Superior temporal gyrus (tissue), 1 donor: ENCODE measurements at regions not wholly inside any gene's neighbourhood (a gene's known extent, or its start where the extent isn't known, plus 50 kb on each side); places are given as distances from the start of the nearest gene placed in this dataset.

Experiments
- DNase-seq: peaks from one replicate; pipeline ENCODE4 v3.0.0-alpha.2; 2016; ENCODE audit errors: extremely low spot score

DNA sequence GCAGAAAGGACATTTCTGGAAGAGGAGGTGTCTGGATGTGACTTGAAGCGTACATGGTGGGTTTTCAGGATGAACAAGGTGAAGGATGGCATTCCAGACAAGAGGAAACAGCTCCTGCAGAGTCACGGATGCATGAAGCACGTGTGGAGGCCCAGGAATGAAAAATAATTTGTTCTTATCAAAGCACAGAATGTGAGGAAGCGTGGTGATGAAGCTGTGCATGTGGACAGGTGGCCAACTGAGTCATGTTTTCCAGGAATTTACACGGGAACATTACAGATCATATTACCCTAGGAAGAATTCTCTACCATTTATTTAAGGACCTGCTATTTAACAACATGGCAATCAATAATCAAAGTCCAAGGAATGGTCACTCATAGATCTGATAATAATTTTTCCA is 413.2 kb upstream of the KLF6 start:
- no peak for DNase-seq

DNA sequence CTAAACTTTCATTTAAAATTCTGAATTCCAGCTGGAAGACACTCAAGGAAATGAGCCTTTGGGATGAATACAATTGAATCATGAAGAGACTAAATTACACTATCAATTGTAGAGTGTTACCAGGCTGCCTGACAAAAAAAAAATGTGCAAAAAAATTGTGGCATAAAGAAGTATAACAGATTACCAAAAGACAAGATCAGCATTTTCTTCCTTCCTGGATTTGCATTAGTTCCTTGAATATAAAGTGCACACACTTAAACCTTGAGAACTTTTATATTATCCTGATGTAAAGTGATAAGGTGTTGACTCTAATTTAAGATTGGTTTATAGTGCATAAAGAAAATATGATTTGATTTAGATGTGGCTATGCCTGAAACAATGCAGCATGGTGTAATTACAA is 412.7 kb upstream of the KLF6 start:
- DNase-seq = no peak

DNA sequence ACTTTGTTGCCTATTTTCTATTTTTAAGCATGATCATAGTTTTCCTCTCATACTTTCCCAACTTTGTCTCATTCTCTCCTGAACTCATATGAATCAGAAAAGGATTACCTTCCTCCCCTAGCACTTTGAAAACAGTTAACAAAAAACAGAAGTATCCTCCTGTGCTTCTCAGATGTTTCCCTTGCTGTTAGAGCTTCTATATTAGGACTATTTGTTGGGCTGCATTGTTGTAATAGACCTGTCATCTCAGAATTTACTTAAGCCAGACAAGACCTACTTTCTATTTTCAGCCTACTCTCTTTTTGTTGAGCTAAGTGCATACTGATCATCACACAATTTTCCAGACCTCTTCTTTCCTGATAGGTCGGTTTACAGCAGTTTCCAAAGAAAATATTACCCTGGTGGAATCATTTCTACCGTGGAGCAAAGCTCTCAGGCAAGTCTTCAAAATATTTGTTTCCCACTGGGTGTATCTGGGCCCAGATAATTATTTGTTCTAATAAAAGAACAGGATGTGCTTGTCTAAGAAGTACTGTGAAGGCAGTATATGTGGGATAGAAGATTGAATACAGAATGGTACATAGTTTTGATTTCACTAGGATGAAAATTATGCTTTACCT is 411.9 kb upstream of the KLF6 start:
- no peak for DNase-seq

DNA sequence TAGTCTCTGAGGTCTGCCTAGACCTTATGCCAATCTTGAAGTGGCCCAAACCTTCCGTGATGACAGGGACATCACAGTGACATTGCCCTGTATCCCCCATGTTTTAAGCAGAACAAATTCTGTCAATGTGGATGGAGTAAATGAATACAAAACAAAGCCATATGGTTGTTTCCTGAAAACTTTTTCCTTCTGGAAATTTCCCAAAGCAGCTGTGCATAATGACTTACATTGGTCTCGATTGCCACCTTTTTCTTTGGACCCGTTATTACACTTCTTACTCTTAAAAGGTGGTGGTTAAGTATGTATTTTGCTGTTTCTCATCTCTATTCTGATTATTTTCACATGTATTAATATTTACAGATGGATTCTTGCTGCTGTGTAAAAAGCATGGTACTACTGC is 411.2 kb upstream of the KLF6 start:
- no peak for DNase-seq

GRCh38 chr10:4195213-4195612 is 410.2 kb upstream of the KLF6 start:
- no peak for DNase-seq

GRCh38 chr10:4194231-4194630 is 409.2 kb upstream of the KLF6 start:
- DNase-seq = no peak

- DNase-seq = no peak
Measured at GRCh38 chr10:4191894-4192293, 406.9 kb upstream of the KLF6 start.

DNA sequence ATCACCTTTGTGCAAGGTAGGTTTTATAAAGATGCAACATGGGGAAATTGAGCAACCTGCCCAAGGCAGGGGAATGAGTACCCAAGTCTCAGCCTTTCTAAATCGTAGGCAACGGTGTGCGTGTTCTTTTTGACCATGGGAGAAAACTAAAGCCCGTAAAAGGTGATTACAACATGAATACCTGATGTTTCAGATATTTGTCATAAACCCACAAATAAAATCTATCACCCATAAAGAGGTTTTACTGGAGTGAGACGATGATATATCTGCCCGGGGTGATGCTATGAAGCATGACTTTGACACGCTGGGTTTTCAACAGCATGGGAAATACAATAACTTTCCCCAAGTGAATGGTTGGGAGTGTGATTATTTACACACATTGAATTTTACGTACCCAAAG is 406.3 kb upstream of the KLF6 start:
- no peak for DNase-seq

DNA sequence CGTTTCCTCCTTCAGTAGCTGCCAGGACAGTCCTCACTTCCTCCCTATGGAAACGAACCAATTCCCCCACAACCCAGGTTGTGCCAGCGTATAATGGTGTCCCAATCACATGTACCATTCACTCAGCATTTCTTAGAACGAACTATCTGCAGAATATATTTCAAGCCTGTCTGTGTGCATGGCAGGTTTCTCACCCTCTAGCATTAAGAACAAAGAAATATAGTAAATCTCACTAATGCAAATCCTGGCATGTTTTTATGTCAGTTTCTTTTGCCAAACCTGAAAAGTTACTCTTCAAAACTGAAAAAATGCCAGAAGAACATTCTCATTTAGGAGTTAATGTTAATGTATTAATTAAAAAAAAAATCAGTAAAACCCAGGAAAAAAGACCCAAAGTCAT is 405.9 kb upstream of the KLF6 start:
- no peak for DNase-seq

GRCh38 chr10:4189281-4189680 is 404.3 kb upstream of the KLF6 start:
- no peak for DNase-seq

DNA sequence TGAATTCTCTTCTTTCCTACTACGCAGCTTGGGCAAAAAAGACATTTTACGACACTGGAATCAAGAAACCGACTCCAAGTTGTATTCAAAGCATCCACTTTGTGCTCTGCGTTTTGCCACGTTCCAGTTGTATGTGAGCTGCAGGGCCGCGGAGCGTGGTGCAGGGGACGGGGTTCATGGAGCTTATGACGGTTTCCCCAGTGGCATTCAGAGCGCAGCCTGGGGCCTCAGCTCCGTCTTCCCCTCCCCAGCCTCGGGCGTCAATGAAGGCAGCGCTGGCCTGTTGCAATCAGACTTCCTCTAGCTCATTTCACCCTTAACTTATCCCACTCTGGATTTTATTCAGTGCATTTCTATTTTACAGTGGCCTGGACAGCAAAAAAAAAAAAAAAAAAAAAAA is 403.4 kb upstream of the KLF6 start:
- DNase-seq = no peak

DNA sequence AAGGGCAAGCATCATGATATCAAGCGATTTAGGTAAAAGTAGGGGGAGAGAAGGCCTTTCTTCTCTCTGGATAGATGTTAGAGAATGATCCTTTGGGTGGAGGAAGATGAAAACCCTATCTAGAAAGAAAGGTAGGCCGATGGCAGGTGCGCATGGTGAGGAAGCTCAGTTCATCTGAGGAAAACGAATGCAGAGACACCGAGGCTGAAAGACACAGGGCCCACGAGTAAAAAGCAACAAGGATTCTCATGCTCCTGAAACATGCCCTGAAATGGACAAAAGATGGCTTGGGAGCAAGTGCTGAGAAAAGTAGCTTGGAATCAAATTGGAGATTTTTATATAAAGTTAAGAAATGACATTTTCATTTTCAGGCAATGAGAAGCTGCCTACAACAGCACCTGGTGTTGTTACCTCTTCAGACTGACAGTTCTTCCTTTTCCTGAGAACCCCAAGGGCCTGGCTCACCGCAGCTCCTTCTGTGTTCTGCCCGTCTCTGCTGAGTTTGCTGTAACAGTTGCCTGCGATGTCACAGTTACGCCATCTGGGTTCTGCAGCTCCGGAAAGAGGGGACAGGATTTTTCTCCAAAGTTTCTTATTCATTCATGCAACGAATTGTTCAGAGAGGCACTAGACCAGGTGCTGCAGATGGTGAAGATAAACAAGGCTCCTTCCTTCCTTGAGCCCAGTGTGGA is 402.0 kb upstream of the KLF6 start:
- DNase-seq = no peak

- no peak for DNase-seq
Measured at GRCh38 chr10:4183761-4184261, 398.8 kb upstream of the KLF6 start.

DNA sequence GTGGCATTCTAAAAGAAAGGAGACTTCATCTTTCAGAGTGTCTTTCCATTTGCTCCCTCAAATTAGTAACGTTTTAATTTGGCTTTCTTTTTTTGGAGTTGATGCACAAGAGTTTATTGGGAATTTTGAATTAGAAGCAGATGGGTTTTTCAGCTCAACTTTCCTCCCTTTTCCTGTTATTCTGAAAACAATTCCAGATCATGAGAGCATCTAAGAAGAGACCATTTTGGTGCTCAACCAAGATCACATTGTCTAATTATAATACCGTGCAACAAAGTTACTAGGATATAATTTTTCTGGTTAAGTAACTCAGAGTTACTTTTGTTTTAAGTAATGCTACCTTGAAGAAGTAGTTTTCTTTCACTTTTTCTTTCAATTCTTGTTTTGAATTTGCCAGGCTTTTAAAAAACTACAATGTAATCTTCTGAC is 396.6 kb upstream of the KLF6 start:
- no peak for DNase-seq

DNA sequence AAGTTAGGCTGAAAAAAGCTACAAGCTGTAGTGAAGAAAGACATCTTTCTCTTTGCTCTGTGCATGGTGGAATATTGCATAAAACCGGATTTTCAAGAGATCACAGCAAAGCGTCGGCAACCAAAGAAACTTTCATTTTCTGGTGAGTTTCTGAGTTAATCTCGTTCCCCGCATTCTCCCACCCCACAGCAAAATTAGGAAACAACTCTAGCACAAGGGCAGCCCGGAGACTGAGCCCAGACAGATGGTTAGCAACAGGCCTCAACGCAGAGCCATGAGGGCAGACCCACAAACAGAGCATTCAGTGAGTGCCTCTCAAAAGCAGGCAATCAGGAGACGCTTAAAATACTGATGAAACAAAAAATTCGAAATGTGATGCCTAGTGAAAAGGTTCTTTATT is 396.1 kb upstream of the KLF6 start:
- no peak for DNase-seq

GRCh38 chr10:4177791-4178190 is 392.8 kb upstream of the KLF6 start:
- DNase-seq = no peak

DNA sequence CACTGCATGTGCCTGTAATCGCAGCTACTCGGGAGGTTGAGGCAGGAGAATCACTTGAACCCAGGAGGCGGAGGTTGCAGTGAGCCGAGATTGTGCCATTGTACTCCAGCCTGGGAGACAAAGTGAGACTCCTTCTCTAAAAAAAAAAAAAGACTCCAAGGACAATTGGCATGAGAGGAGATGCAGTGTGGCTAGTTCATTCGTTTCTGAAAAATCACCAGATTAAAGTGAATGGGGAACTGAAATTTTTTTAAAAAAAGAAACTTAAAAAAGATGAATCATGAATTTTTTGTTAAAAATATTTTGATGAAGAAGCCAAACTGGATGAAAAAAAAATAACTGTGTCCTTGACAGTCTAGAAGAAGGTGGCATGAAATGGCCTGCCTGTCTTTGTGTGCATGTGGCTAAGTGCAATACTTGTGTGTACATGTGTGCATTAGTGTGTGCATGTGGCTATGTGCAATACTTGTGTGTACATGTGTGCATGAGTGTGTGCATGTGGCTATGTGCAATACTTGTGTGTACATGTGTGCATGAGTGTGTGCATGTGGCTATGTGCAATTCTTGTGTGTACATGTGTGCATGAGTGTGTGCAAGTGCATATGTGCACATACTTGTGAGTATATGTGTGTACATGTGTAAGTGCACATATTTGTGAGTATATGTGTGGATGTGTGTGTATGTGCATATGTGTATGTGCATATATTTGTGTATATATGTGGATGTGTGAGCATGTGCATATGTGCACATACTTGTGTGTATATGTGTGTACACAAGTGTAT is 391.7 kb upstream of the KLF6 start:
- no peak for DNase-seq

- DNase-seq = no peak
Measured at GRCh38 chr10:4174197-4174596, 389.2 kb upstream of the KLF6 start.

DNA sequence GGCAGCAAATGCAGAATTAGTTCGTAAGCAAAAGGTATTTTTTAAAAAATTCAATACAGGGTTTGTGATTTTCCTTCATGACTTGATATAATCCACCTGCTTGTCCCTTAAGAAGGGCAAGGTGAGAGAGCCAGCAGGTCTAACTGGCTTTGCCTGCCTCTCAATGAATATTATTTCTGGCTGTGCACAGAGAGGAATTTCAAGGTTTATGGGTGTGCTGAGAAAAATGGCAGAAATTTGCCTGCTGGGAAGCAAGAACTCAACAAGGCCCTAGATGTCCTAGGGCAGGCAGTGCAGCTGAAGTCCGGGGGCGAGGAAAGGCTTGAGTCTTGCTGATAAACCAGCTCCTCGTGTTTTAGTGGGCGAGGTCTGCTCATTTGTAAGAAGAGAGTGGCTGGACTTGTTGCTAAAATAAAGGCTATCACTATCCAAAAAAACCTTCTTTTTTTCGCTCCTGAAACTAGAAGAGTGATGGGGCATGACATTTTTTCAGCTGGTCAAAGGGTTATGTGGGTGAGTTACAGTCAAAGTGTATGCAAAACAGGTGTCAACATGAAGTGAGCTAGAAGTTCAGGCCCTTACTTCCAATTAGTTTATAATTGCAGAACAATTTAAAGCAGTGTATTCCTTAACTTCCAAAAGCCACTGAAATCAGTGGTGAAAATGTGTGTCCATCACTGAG is 385.8 kb upstream of the KLF6 start:
- no peak for DNase-seq

DNA sequence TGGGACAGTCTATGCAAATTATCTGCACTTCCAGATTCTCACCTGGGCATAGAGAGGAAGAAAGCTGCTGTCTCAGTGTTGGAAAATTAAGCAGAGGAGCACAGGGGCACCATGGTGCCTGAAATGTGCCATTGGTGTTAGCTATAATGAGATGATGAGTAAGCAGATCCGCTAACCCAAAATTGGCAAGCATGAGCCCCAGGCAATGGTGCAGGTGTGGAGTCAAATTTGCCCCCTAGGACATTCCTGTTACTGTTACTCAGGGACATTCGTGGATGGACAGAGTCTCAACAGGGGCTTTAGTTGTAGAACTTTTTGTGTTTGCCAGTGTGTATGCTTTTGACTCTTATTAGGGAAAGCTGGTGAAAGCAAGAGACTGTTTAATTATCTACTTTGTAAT is 385.2 kb upstream of the KLF6 start:
- no peak for DNase-seq

DNA sequence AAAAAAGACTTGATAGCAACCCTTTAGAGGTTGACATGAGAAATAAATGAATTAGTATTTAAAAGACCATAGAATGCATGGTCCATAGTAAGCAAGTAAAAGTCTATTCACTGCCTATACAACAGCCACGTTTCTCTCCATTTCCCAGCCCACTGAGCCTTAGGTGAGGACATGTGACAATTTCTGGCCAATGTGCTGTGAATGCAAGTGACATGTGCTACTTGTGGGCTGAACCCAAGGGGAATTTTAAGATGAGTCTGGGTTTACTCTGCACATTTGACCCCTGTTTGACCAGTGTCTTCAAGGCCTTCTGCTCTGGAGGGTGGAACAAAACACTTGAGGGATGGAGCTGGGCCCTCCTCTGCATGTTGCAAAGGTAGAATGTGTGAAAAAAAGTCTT is 384.4 kb upstream of the KLF6 start:
- DNase-seq = no peak

- no peak for DNase-seq
Measured at GRCh38 chr10:4167216-4167615, 382.2 kb upstream of the KLF6 start.
